Astrocyte (in vitro differentiated cells and primary cell): ENCODE measurements at regions not wholly inside any gene's neighbourhood (a gene's known extent, or its start where the extent isn't known, plus 50 kb on each side); places are given as distances from the start of the nearest gene placed in this dataset.

Experiments used
- EZH2 ChIP-seq: IDR thresholded peaks from 2 replicates; pipeline ENCODE4 v1.6.1; 2012; ENCODE audit warnings: mild to moderate bottlenecking, low read length, inconsistent platforms; ENCODE audit not compliant: insufficient read depth
- TF ChIP-seq, protein P1 (sequence below): IDR thresholded peaks from 2 replicates; pipeline ENCODE4 v1.5.1; 2011; ENCODE audit warnings: low read depth, mild to moderate bottlenecking, inconsistent platforms, low read length, moderate library complexity; ENCODE audit not compliant: insufficient read depth

- TF ChIP-seq, protein P1, sequence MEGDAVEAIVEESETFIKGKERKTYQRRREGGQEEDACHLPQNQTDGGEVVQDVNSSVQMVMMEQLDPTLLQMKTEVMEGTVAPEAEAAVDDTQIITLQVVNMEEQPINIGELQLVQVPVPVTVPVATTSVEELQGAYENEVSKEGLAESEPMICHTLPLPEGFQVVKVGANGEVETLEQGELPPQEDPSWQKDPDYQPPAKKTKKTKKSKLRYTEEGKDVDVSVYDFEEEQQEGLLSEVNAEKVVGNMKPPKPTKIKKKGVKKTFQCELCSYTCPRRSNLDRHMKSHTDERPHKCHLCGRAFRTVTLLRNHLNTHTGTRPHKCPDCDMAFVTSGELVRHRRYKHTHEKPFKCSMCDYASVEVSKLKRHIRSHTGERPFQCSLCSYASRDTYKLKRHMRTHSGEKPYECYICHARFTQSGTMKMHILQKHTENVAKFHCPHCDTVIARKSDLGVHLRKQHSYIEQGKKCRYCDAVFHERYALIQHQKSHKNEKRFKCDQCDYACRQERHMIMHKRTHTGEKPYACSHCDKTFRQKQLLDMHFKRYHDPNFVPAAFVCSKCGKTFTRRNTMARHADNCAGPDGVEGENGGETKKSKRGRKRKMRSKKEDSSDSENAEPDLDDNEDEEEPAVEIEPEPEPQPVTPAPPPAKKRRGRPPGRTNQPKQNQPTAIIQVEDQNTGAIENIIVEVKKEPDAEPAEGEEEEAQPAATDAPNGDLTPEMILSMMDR: no peak
- no peak for TF ChIP-seq EZH2
Measured at GRCh38 chr10:28082885-28083284, 84.0 kb upstream of the ODAD2 start.
